ENCODE measurements at regions not wholly inside any gene's neighbourhood (a gene's known extent, or its start where the extent isn't known, plus 50 kb on each side); places are given as distances from the start of the nearest gene placed in this dataset.

- TF ChIP-seq CTCF (IDR thresholded peaks at IDR 0.05), result no peak
- no peak for TF ChIP-seq EP300 (IDR thresholded peaks at IDR 0.05; ENCODE audit: low read depth)
Observed at GRCh38 chr2:49288902-49289700, 134.8 kb upstream of the FSHR start.

Measured in transverse colon (tissue), 3 donors.